PFSK-1 (cell line): ENCODE measurements at regions not wholly inside any gene's neighbourhood (a gene's known extent, or its start where the extent isn't known, plus 50 kb on each side); places are given as distances from the start of the nearest gene placed in this dataset.

Source experiments
- FOXP2 ChIP-seq: optimal IDR thresholded peaks from 2 replicates; pipeline ENCODE3; 2011; ENCODE audit warnings: borderline replicate concordance, control low read depth, inconsistent platforms; ENCODE audit not compliant: insufficient read depth; ENCODE audit errors: extremely low read length, extremely low read depth
- POLR2AphosphoS5 ChIP-seq: IDR thresholded peaks from 2 replicates; pipeline ENCODE4 v1.6.1; 2012; ENCODE audit warnings: low read depth, mild to moderate bottlenecking, control low read depth, low read length, moderate library complexity
- REST ChIP-seq, 2 experiments: IDR thresholded peaks; 2 replicates each; pipeline versions ENCODE4 v1.6.1 to v1.8.0; 2011 to 2012; ENCODE audit warnings: low read depth in 2 of 2, low read length in 2 of 2, control low read depth in 1 of 2, inconsistent platforms in 1 of 2, mild to moderate bottlenecking in 1 of 2, moderate library complexity in 1 of 2; ENCODE audit not compliant: insufficient read depth in 1 of 2
- SIN3A ChIP-seq: IDR thresholded peaks from 2 replicates; pipeline ENCODE4 v1.6.1; 2012; ENCODE audit warnings: mild to moderate bottlenecking, low read length, moderate library complexity, borderline replicate concordance; ENCODE audit not compliant: insufficient read depth
- TAF1 ChIP-seq: IDR thresholded peaks from 2 replicates; pipeline ENCODE4 v1.6.1; 2012; ENCODE audit warnings: low read length, control low read depth, borderline replicate concordance; ENCODE audit not compliant: insufficient read depth

GRCh38 chr6:79764747-79765146 lies 133.6 kb downstream of the SH3BGRL2 start:
- no peak for TF ChIP-seq SIN3A
- no peak for TF ChIP-seq FOXP2
- no peak for TF ChIP-seq POLR2AphosphoS5
- TF ChIP-seq REST (IDR thresholded peaks at IDR 0.05; ENCODE audit: insufficient read depth in 1 of 2, low read depth in 2 of 2, low read length in 2 of 2): no peak
- no peak for TF ChIP-seq TAF1

- TF ChIP-seq SIN3A (no peak), TAF1 (no peak), POLR2AphosphoS5 (no peak), REST (IDR thresholded peaks at IDR 0.05; ENCODE audit: insufficient read depth in 1 of 2, low read depth in 2 of 2, low read length in 2 of 2) (no peak), FOXP2 (no peak)
Measured at GRCh38 chr6:79763301-79763700, 132.2 kb downstream of the SH3BGRL2 start.

GRCh38 chr6:79762370-79762769 lies 131.2 kb downstream of the SH3BGRL2 start:
- TF ChIP-seq REST (IDR thresholded peaks at IDR 0.05; ENCODE audit: insufficient read depth in 1 of 2, low read depth in 2 of 2, low read length in 2 of 2) (no peak), POLR2AphosphoS5 (no peak), FOXP2 (no peak), TAF1 (no peak), SIN3A (no peak)

- TF ChIP-seq SIN3A (no peak), POLR2AphosphoS5 (no peak), FOXP2 (no peak), TAF1 (no peak), REST (IDR thresholded peaks at IDR 0.05; ENCODE audit: insufficient read depth in 1 of 2, low read depth in 2 of 2, low read length in 2 of 2) (no peak)
Measured at GRCh38 chr6:79756496-79756895, 125.4 kb downstream of the SH3BGRL2 start.

- no peak for TF ChIP-seq REST (IDR thresholded peaks at IDR 0.05; ENCODE audit: insufficient read depth in 1 of 2, low read depth in 2 of 2, low read length in 2 of 2)
- no peak for TF ChIP-seq POLR2AphosphoS5
- TF ChIP-seq TAF1: no peak
- no peak for TF ChIP-seq FOXP2
Measured at GRCh38 chr6:79755967-79756366, 124.8 kb downstream of the SH3BGRL2 start.
